ENCODE measurements at regions not wholly inside any gene's neighbourhood (a gene's known extent, or its start where the extent isn't known, plus 50 kb on each side); places are given as distances from the start of the nearest gene placed in this dataset.

- TF ChIP-seq POLR2AphosphoS5 (IDR thresholded peaks at IDR 0.05; ENCODE audit: low read depth, low read length) = no peak
- no peak for TF ChIP-seq EZH2phosphoT487 (IDR thresholded peaks at IDR 0.05; ENCODE audit: borderline replicate concordance)
- no peak for TF ChIP-seq ZFX (IDR thresholded peaks at IDR 0.05)
- no peak for TF ChIP-seq CEBPB (IDR thresholded peaks at IDR 0.05; ENCODE audit: low read depth)
- no peak for TF ChIP-seq FOSL1 (IDR thresholded peaks at IDR 0.05; ENCODE audit: low read depth)
- TF ChIP-seq, protein P1, sequence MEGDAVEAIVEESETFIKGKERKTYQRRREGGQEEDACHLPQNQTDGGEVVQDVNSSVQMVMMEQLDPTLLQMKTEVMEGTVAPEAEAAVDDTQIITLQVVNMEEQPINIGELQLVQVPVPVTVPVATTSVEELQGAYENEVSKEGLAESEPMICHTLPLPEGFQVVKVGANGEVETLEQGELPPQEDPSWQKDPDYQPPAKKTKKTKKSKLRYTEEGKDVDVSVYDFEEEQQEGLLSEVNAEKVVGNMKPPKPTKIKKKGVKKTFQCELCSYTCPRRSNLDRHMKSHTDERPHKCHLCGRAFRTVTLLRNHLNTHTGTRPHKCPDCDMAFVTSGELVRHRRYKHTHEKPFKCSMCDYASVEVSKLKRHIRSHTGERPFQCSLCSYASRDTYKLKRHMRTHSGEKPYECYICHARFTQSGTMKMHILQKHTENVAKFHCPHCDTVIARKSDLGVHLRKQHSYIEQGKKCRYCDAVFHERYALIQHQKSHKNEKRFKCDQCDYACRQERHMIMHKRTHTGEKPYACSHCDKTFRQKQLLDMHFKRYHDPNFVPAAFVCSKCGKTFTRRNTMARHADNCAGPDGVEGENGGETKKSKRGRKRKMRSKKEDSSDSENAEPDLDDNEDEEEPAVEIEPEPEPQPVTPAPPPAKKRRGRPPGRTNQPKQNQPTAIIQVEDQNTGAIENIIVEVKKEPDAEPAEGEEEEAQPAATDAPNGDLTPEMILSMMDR (IDR thresholded peaks at IDR 0.05 in 2 of 3, conservative IDR thresholded peaks at IDR 0.05 in 1 of 3; ENCODE audit: borderline replicate concordance in 1 of 3, insufficient read depth in 1 of 3, low read depth in 2 of 3, low read length in 2 of 3) = no peak
- TF ChIP-seq ZBTB33 (IDR thresholded peaks at IDR 0.05; ENCODE audit: extremely low read depth, insufficient replicate concordance, low read length) = no peak
- TF ChIP-seq POLR2A (IDR thresholded peaks at IDR 0.05; ENCODE audit: borderline replicate concordance, extremely low read depth, insufficient read depth, insufficient read length) = no peak
- TF ChIP-seq, protein P2, sequence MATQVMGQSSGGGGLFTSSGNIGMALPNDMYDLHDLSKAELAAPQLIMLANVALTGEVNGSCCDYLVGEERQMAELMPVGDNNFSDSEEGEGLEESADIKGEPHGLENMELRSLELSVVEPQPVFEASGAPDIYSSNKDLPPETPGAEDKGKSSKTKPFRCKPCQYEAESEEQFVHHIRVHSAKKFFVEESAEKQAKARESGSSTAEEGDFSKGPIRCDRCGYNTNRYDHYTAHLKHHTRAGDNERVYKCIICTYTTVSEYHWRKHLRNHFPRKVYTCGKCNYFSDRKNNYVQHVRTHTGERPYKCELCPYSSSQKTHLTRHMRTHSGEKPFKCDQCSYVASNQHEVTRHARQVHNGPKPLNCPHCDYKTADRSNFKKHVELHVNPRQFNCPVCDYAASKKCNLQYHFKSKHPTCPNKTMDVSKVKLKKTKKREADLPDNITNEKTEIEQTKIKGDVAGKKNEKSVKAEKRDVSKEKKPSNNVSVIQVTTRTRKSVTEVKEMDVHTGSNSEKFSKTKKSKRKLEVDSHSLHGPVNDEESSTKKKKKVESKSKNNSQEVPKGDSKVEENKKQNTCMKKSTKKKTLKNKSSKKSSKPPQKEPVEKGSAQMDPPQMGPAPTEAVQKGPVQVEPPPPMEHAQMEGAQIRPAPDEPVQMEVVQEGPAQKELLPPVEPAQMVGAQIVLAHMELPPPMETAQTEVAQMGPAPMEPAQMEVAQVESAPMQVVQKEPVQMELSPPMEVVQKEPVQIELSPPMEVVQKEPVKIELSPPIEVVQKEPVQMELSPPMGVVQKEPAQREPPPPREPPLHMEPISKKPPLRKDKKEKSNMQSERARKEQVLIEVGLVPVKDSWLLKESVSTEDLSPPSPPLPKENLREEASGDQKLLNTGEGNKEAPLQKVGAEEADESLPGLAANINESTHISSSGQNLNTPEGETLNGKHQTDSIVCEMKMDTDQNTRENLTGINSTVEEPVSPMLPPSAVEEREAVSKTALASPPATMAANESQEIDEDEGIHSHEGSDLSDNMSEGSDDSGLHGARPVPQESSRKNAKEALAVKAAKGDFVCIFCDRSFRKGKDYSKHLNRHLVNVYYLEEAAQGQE (IDR thresholded peaks at IDR 0.05; ENCODE audit: low read depth) = no peak
Measured at GRCh38 chr12:92413286-92413685, 267.6 kb upstream of the BTG1 start.

All from HCT116 (cell line).